GM12878 (cell line): ENCODE measurements at regions not wholly inside any gene's neighbourhood (a gene's known extent, or its start where the extent isn't known, plus 50 kb on each side); places are given as distances from the start of the nearest gene placed in this dataset.

Source experiments
- FOS ChIP-seq: IDR thresholded peaks from 3 replicates; pipeline ENCODE4 v1.6.1; 2011; ENCODE audit warnings: borderline replicate concordance; ENCODE audit not compliant: insufficient read length; ENCODE audit errors: extremely low read depth
- HSF1 ChIP-seq: fragments of 150-350 bp; IDR thresholded peaks from 2 replicates; pipeline ENCODE4 v1.6.1; 2014; ENCODE audit warnings: mild to moderate bottlenecking, low read depth, low read length

DNA sequence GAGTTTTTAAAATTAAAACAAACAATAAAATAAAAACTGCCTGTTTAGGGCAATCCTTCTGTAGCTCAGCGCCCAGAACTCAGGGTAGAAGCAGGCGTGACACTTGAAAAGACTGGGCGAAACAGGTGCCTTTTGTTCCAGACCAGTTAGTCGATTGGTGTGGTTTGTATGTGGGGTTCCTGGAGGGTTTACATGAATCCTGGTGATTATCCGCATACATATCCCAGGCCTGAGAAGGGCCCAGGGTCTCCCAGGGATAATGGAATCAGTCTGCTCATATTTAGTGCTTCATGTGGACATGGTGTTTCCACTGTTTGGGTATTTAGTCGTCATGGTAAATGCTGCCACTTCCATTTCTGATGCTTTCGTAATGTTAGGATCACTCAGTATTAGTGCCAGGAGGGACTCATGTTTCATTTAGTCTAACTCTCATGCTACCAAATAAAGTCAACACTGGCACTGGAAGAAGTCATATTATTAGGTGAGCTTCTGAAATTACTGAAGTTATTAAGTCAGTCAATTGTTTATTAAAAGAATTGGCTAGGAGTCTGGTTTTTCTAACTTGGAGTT lies 116.5 kb downstream of the SAMD5 start:
- TF ChIP-seq FOS: no peak
- TF ChIP-seq HSF1: no peak
